Lung (tissue), 11 donors: ENCODE measurements at regions not wholly inside any gene's neighbourhood (a gene's known extent, or its start where the extent isn't known, plus 50 kb on each side); places are given as distances from the start of the nearest gene placed in this dataset.
A peak's percentile ranks its signal among the peaks of the same experiment; 100 is the strongest.

Experiments used
- ATAC-seq: fragments of 200-7000 bp; cut with Tn5 transposase; one replicate; pipeline ENCODE4 v1.9.1; 2020; ENCODE audit warnings: moderate number of reproducible peaks; ENCODE audit not compliant: insufficient read depth, low FRiP score
- DNase-seq, 3 donors: peaks; one replicate each; pipeline ENCODE4 v3.0.0-alpha.2; 2013 to 2017
- H3K27ac ChIP-seq, 2 donors: one replicate each; pipeline ENCODE4 v1.5.1; 2013; ENCODE audit warnings: mild to moderate bottlenecking in 2 of 2, moderate library complexity in 2 of 2, control low read depth in 1 of 2, inconsistent platforms in 1 of 2, low read depth in 1 of 2, low read length in 1 of 2
- H3K27me3 ChIP-seq, 3 donors: one replicate each; pipeline ENCODE4 v1.5.1; 2013; ENCODE audit warnings: low read length in 2 of 3; ENCODE audit not compliant: control insufficient read depth in 3 of 3, insufficient read depth in 3 of 3
- H3K36me3 ChIP-seq, 4 donors: one replicate each; pipeline ENCODE4 v1.5.1; 2013; ENCODE audit warnings: low read length in 4 of 4, mild to moderate bottlenecking in 1 of 4, moderate library complexity in 1 of 4; ENCODE audit not compliant: control insufficient read depth in 4 of 4, insufficient read depth in 4 of 4
- H3K4me1 ChIP-seq, 5 donors: one replicate each; pipeline ENCODE4 v1.5.1; 2013; ENCODE audit warnings: low read length in 5 of 5, mild to moderate bottlenecking in 2 of 5, moderate library complexity in 1 of 5; ENCODE audit not compliant: control insufficient read depth in 5 of 5, insufficient read depth in 5 of 5
- H3K4me3 ChIP-seq: one replicate; pipeline ENCODE4 v1.5.1; 2013; ENCODE audit warnings: mild to moderate bottlenecking, control low read depth, moderate library complexity
- H3K9ac ChIP-seq, 2 donors: one replicate each; pipeline ENCODE4 v1.5.1; 2013; ENCODE audit warnings: low read length in 2 of 2, control low read depth in 1 of 2; ENCODE audit not compliant: insufficient read depth in 1 of 2
- H3K9me3 ChIP-seq, 4 donors: one replicate each; pipeline ENCODE4 v1.5.1; 2013; ENCODE audit warnings: low read length in 3 of 4, mild to moderate bottlenecking in 1 of 4, moderate library complexity in 1 of 4; ENCODE audit not compliant: control insufficient read depth in 4 of 4, insufficient read depth in 3 of 4
- CTCF ChIP-seq: IDR thresholded peaks from 2 replicates; pipeline ENCODE4 v1.5.1; 2012; ENCODE audit warnings: mild to moderate bottlenecking; ENCODE audit errors: control extremely low read depth, extremely low read depth
- WGBS, 2 donors: extraction: QIAGEN DNeasy Blood & Tissue Kit; methylation state at CpG; one replicate each; pipeline ENCODE4 v1.1.7; 2013; 5-methylcytosine and 5-hydroxymethylcytosine counted together
- donor health status: control.
- donor health status: control.
- donor health status: Bipolar disorder and iron deficiency.
- donor health status: healthy.
- donor health status: DM: yes; HTN: yes; CAD: no.

GRCh38 chr6:139473731-139474130 lies 99.3 kb upstream of the CITED2 start:
- no peak for TF ChIP-seq CTCF
- no peak overlapping the region for H3K4me3 ChIP-seq

GRCh38 chr6:139473231-139473701 lies 98.8 kb upstream of the CITED2 start:
- WGBS, 2 donors: 69 to 73% methylated on average over 14 of the region's 14 CpGs
- Histone ChIP-seq H3K4me3 (no peak overlapping the region), H3K4me1 (peaks cover 1 to 33% (median 17%) of the 10 kb centered on the region in 5 donors), H3K9me3 (no peaks in the 10 kb centered on the region), H3K36me3 (no peaks in the 10 kb centered on the region), H3K27ac (no peak overlapping the region), H3K9ac (no peak overlapping the region), H3K27me3 (no peaks in the 10 kb centered on the region)
- ATAC-seq (no peak), DNase-seq (peak; percentile 21 to 40 (median 33))
- TF ChIP-seq CTCF: no peak

More at GRCh38 chr6:139473731-139474130, 99.3 kb upstream of the CITED2 start:
- Histone ChIP-seq H3K4me1 (peaks cover 1 to 33% (median 17%) of the 10 kb centered on the region in 5 donors), H3K9me3 (no peaks in the 10 kb centered on the region), H3K36me3 (no peaks in the 10 kb centered on the region), H3K27me3 (no peaks in the 10 kb centered on the region), H3K27ac (no peak overlapping the region), H3K9ac (no peak overlapping the region)
- no peak for ATAC-seq
- no peak for DNase-seq
- 44 to 46% methylated on average over 2 of the region's 2 CpGs for WGBS, 2 donors

- Histone ChIP-seq H3K4me1 (peaks cover 1 to 33% (median 17%) of the 10 kb centered on the region in 5 donors), H3K27ac (no peak overlapping the region), H3K4me3 (no peak overlapping the region), H3K9ac (no peak overlapping the region), H3K27me3 (no peaks in the 10 kb centered on the region), H3K36me3 (no peaks in the 10 kb centered on the region), H3K9me3 (no peaks in the 10 kb centered on the region)
- TF ChIP-seq CTCF: no peak
- 64 to 69% methylated on average over 12 of the region's 12 CpGs for WGBS, 2 donors
- ATAC-seq: peak; percentile 25
- DNase-seq: peak in 2 of 3 donors; percentile 59 to 70
Observed at GRCh38 chr6:139472351-139473015, 98.0 kb upstream of the CITED2 start.
